ENCODE measurements at regions not wholly inside any gene's neighbourhood (a gene's known extent, or its start where the extent isn't known, plus 50 kb on each side); places are given as distances from the start of the nearest gene placed in this dataset.
"Not testable (repeated sequence)": the region's sequence is repeated elsewhere in the genome, so short reads cannot be mapped to it uniquely, and the experiment has no call there.

- DNase-seq = no peak
Observed at GRCh38 chr11:97461934-97462333, 1072.1 kb downstream of the JRKL start.

- no peak for DNase-seq
Observed at GRCh38 chr11:97463891-97464290, 1074.1 kb downstream of the JRKL start.

GRCh38 chr11:97471480-97471879 is 1081.7 kb downstream of the JRKL start:
- DNase-seq = no peak

- DNase-seq = no peak
Observed at GRCh38 chr11:97487387-97487786, 1097.6 kb downstream of the JRKL start.

GRCh38 chr11:97498891-97499290 is 1109.1 kb downstream of the JRKL start:
- no peak for DNase-seq

GRCh38 chr11:97502201-97502600 is 1112.4 kb downstream of the JRKL start:
- DNase-seq = no peak

- no peak for DNase-seq
Observed at GRCh38 chr11:97506076-97506759, 1116.4 kb downstream of the JRKL start.

- no peak for DNase-seq
Observed at GRCh38 chr11:97514446-97514845, 1124.6 kb downstream of the JRKL start.

GRCh38 chr11:97516688-97517087 is 1126.9 kb downstream of the JRKL start:
- DNase-seq = no peak

GRCh38 chr11:97525273-97525672 is 1135.5 kb downstream of the JRKL start:
- no peak for DNase-seq

GRCh38 chr11:97537407-97538150 is 1147.8 kb downstream of the JRKL start:
- no peak for DNase-seq

GRCh38 chr11:97544431-97544830 is 1154.6 kb downstream of the JRKL start:
- no peak for DNase-seq

GRCh38 chr11:97548280-97548679 is 1158.5 kb downstream of the JRKL start:
- DNase-seq = no peak

- DNase-seq = no peak
Observed at GRCh38 chr11:97557399-97557798, 1167.6 kb downstream of the JRKL start.

- DNase-seq = no peak
Observed at GRCh38 chr11:97567801-97568200, 1178.0 kb downstream of the JRKL start.

- no peak for DNase-seq
Observed at GRCh38 chr11:97570636-97571035, 1180.8 kb downstream of the JRKL start.

GRCh38 chr11:97573771-97574170 is 1184.0 kb downstream of the JRKL start:
- not testable (repeated sequence) for DNase-seq

- no peak for DNase-seq
Observed at GRCh38 chr11:97574976-97575665, 1185.3 kb downstream of the JRKL start.

GRCh38 chr11:97607291-97608000 is 1217.6 kb downstream of the JRKL start:
- no peak for DNase-seq

- no peak for DNase-seq
Observed at GRCh38 chr11:97610000-97610399, 1220.2 kb downstream of the JRKL start.

- DNase-seq = no peak
Observed at GRCh38 chr11:97610854-97611253, 1221.0 kb downstream of the JRKL start.

GRCh38 chr11:97611345-97611744 is 1221.5 kb downstream of the JRKL start:
- no peak for DNase-seq

- no peak for DNase-seq
Observed at GRCh38 chr11:97614606-97615005, 1224.8 kb downstream of the JRKL start.
